Naive thymus-derived CD8-positive, alpha-beta T cell (primary cell): ENCODE measurements at regions not wholly inside any gene's neighbourhood (a gene's known extent, or its start where the extent isn't known, plus 50 kb on each side); places are given as distances from the start of the nearest gene placed in this dataset.

Experiments used
- ATAC-seq, 2 donors: fragments of 150-1000 bp; cut with Tn5 transposase in 1 of 2; sonication (Bioruptor Pico), chemical (Tn5 transposase) in 1 of 2; 1 replicate in 1 of 2; 2 replicates in 1 of 2; pipeline ENCODE4 v1.10.0; 2021; ENCODE audit warnings: mild to moderate bottlenecking in 2 of 2, moderate library complexity in 2 of 2
- POLR2A ChIA-PET: fragments of 350-600 bp; sonication (Branson Sonifier 250); formaldehyde crosslinking; loops from one replicate; lab custom pipeline; 2021; ENCODE audit warnings: antibody characterized with exemption; lab: Charles Lee
- DNase-seq, 10 donors: peaks; one replicate each; pipeline versions ENCODE4 v3.0.0 to v3.0.0-alpha.2; 2020 to 2022
- H3K27ac Mint-ChIP-seq, 10 donors: one replicate each; pipeline ENCODE4 v1.8.0; 2020 to 2022; ENCODE audit warnings: mild to moderate bottlenecking in 10 of 10, mixed read lengths in 10 of 10, moderate library complexity in 4 of 10, inconsistent platforms in 1 of 10
- H3K27me3 Mint-ChIP-seq, 5 donors: one replicate each; pipeline ENCODE4 v1.8.0; 2021 to 2022; ENCODE audit warnings: mixed read lengths in 5 of 5
- H3K36me3 Mint-ChIP-seq, 3 donors: one replicate each; pipeline ENCODE4 v1.8.0; 2020 to 2022; ENCODE audit warnings: mixed read lengths in 3 of 3, mild to moderate bottlenecking in 2 of 3, inconsistent platforms in 1 of 3
- H3K4me1 Mint-ChIP-seq, 4 donors: one replicate each; pipeline ENCODE4 v1.8.0; 2021 to 2022; ENCODE audit warnings: mixed read lengths in 4 of 4
- H3K4me3 Mint-ChIP-seq, 10 donors: one replicate each; pipeline ENCODE4 v1.8.0; 2020 to 2022; ENCODE audit warnings: mild to moderate bottlenecking in 10 of 10, mixed read lengths in 10 of 10, moderate library complexity in 6 of 10, inconsistent platforms in 1 of 10
- H3K9me3 Mint-ChIP-seq, 9 donors: one replicate each; pipeline ENCODE4 v1.8.0; 2020 to 2022; ENCODE audit warnings: mixed read lengths in 9 of 9, mild to moderate bottlenecking in 3 of 9, inconsistent platforms in 1 of 9, moderate library complexity in 1 of 9

- DNase-seq = no peak
- Mint-ChIP-seq H3K36me3 (no peaks in the 10 kb centered on the region), H3K4me1 (no peaks in the 10 kb centered on the region), H3K27me3 (peaks cover 0 to 3% (median 0%) of the 10 kb centered on the region in 5 donors), H3K27ac (no peak overlapping the region), H3K9me3 (peaks cover 0 to 12% (median 1%) of the 10 kb centered on the region in 9 donors), H3K4me3 (no peak overlapping the region)
- no peak for ATAC-seq
- POLR2A ChIA-PET = no interaction called here
Measured at GRCh38 chr7:41237956-41238355, 464.9 kb downstream of the INHBA start.

GRCh38 chr7:41232086-41232485 lies 470.8 kb downstream of the INHBA start:
- ATAC-seq (no peak), DNase-seq (no peak)
- Mint-ChIP-seq H3K4me3 (no peak overlapping the region), H3K27ac (no peak overlapping the region), H3K4me1 (no peaks in the 10 kb centered on the region), H3K36me3 (peaks cover 0 to 4% (median 0%) of the 10 kb centered on the region in 3 donors), H3K9me3 (peaks cover 0 to 40% (median 17%) of the 10 kb centered on the region in 9 donors), H3K27me3 (no peaks in the 10 kb centered on the region)
- POLR2A ChIA-PET = no interaction called here

GRCh38 chr7:41224063-41224763 lies 478.7 kb downstream of the INHBA start:
- POLR2A ChIA-PET = no interaction called here
- peaks cover 0 to 12% (median 0%) of the 10 kb centered on the region in 5 donors for H3K27me3 Mint-ChIP-seq
- H3K4me1 Mint-ChIP-seq = no peaks in the 10 kb centered on the region
- peaks cover 0 to 11% (median 5%) of the 10 kb centered on the region in 9 donors for H3K9me3 Mint-ChIP-seq
- no peak overlapping the region for H3K4me3 Mint-ChIP-seq
- no peaks in the 10 kb centered on the region for H3K36me3 Mint-ChIP-seq
- ATAC-seq (no peak), DNase-seq (no peak)
- no peak overlapping the region for H3K27ac Mint-ChIP-seq

- Mint-ChIP-seq H3K4me3 (no peak overlapping the region), H3K27ac (no peak overlapping the region), H3K36me3 (no peaks in the 10 kb centered on the region), H3K9me3 (peaks cover 0 to 3% (median 0%) of the 10 kb centered on the region in 9 donors), H3K4me1 (no peaks in the 10 kb centered on the region), H3K27me3 (peaks cover 0 to 12% (median 0%) of the 10 kb centered on the region in 5 donors)
- POLR2A ChIA-PET = no interaction called here
- ATAC-seq (no peak), DNase-seq (no peak)
Measured at GRCh38 chr7:41222746-41223145, 480.1 kb downstream of the INHBA start.

GRCh38 chr7:41220266-41220665 lies 482.6 kb downstream of the INHBA start:
- no peaks in the 10 kb centered on the region for H3K36me3 Mint-ChIP-seq
- peaks cover 0 to 12% (median 0%) of the 10 kb centered on the region in 5 donors for H3K27me3 Mint-ChIP-seq
- H3K4me3 Mint-ChIP-seq = no peak overlapping the region
- no peaks in the 10 kb centered on the region for H3K4me1 Mint-ChIP-seq
- peaks cover 0 to 3% (median 0%) of the 10 kb centered on the region in 9 donors for H3K9me3 Mint-ChIP-seq
- DNase-seq (no peak), ATAC-seq (no peak)
- H3K27ac Mint-ChIP-seq = no peak overlapping the region
- POLR2A ChIA-PET = no interaction called here

GRCh38 chr7:41219276-41219675 lies 483.6 kb downstream of the INHBA start:
- Mint-ChIP-seq H3K4me3 (no peak overlapping the region), H3K27me3 (peaks cover 0 to 12% (median 0%) of the 10 kb centered on the region in 5 donors), H3K36me3 (no peaks in the 10 kb centered on the region), H3K4me1 (no peaks in the 10 kb centered on the region), H3K9me3 (peaks cover 0 to 6% (median 0%) of the 10 kb centered on the region in 9 donors), H3K27ac (no peak overlapping the region)
- ATAC-seq = no peak
- no peak for DNase-seq
- POLR2A ChIA-PET = no interaction called here

GRCh38 chr7:41217306-41217705 lies 485.6 kb downstream of the INHBA start:
- H3K27ac Mint-ChIP-seq = no peak overlapping the region
- no peak for DNase-seq
- POLR2A ChIA-PET = no interaction called here
- peaks cover 0 to 6% (median 0%) of the 10 kb centered on the region in 9 donors for H3K9me3 Mint-ChIP-seq
- H3K36me3 Mint-ChIP-seq = no peaks in the 10 kb centered on the region
- H3K4me3 Mint-ChIP-seq = no peak overlapping the region
- H3K4me1 Mint-ChIP-seq = no peaks in the 10 kb centered on the region
- no peak for ATAC-seq
- H3K27me3 Mint-ChIP-seq = peaks cover 0 to 12% (median 0%) of the 10 kb centered on the region in 5 donors

- peaks cover 0 to 15% (median 2%) of the 10 kb centered on the region in 9 donors for H3K9me3 Mint-ChIP-seq
- no peaks in the 10 kb centered on the region for H3K36me3 Mint-ChIP-seq
- no peak for DNase-seq
- POLR2A ChIA-PET = no interaction called here
- no peak overlapping the region for H3K4me3 Mint-ChIP-seq
- no peak overlapping the region for H3K27ac Mint-ChIP-seq
- H3K27me3 Mint-ChIP-seq = no peaks in the 10 kb centered on the region
- H3K4me1 Mint-ChIP-seq = no peaks in the 10 kb centered on the region
- no peak for ATAC-seq
Measured at GRCh38 chr7:41207141-41207540, 495.7 kb downstream of the INHBA start.

- ATAC-seq = no peak
- H3K4me3 Mint-ChIP-seq = no peak overlapping the region
- peaks cover 0 to 11% (median 2%) of the 10 kb centered on the region in 9 donors for H3K9me3 Mint-ChIP-seq
- no peaks in the 10 kb centered on the region for H3K36me3 Mint-ChIP-seq
- POLR2A ChIA-PET = no interaction called here
- DNase-seq = no peak
- no peak overlapping the region for H3K27ac Mint-ChIP-seq
- H3K4me1 Mint-ChIP-seq = no peaks in the 10 kb centered on the region
- H3K27me3 Mint-ChIP-seq = no peaks in the 10 kb centered on the region
Measured at GRCh38 chr7:41206267-41206666, 496.6 kb downstream of the INHBA start.

- H3K36me3 Mint-ChIP-seq = no peaks in the 10 kb centered on the region
Measured at GRCh38 chr7:41205600-41205999, 497.3 kb downstream of the INHBA start.

GRCh38 chr7:41203542-41203941 lies 499.3 kb downstream of the INHBA start:
- Mint-ChIP-seq H3K36me3 (no peaks in the 10 kb centered on the region), H3K27ac (no peak overlapping the region), H3K4me1 (no peaks in the 10 kb centered on the region), H3K27me3 (no peaks in the 10 kb centered on the region), H3K9me3 (peaks cover 0 to 16% (median 3%) of the 10 kb centered on the region in 9 donors), H3K4me3 (no peak overlapping the region)
- DNase-seq (no peak), ATAC-seq (no peak)
- POLR2A ChIA-PET = no interaction called here

More at GRCh38 chr7:41205600-41205999, 497.3 kb downstream of the INHBA start:
- no peak overlapping the region for H3K4me3 Mint-ChIP-seq
- H3K27me3 Mint-ChIP-seq = no peaks in the 10 kb centered on the region
- no peak overlapping the region for H3K27ac Mint-ChIP-seq
- DNase-seq (no peak), ATAC-seq (no peak)
- H3K4me1 Mint-ChIP-seq = no peaks in the 10 kb centered on the region
- H3K9me3 Mint-ChIP-seq = peaks cover 0 to 11% (median 3%) of the 10 kb centered on the region in 9 donors
- POLR2A ChIA-PET = no interaction called here

- ATAC-seq = no peak
- no peaks in the 10 kb centered on the region for H3K27me3 Mint-ChIP-seq
- no peaks in the 10 kb centered on the region for H3K4me1 Mint-ChIP-seq
- H3K27ac Mint-ChIP-seq = no peak overlapping the region
- POLR2A ChIA-PET = no interaction called here
- H3K4me3 Mint-ChIP-seq = no peak overlapping the region
- no peak for DNase-seq
- H3K36me3 Mint-ChIP-seq = no peaks in the 10 kb centered on the region
- H3K9me3 Mint-ChIP-seq = peaks cover 0 to 7% (median 0%) of the 10 kb centered on the region in 9 donors
Measured at GRCh38 chr7:41201021-41201420, 501.9 kb downstream of the INHBA start.

GRCh38 chr7:41199136-41199535 lies 503.8 kb downstream of the INHBA start:
- POLR2A ChIA-PET = no interaction called here
- no peaks in the 10 kb centered on the region for H3K27me3 Mint-ChIP-seq
- H3K27ac Mint-ChIP-seq = no peak overlapping the region

GRCh38 chr7:41198502-41198901 lies 504.4 kb downstream of the INHBA start:
- no peak for DNase-seq
- no peak for ATAC-seq
- POLR2A ChIA-PET = no interaction called here

More at GRCh38 chr7:41199136-41199535, 503.8 kb downstream of the INHBA start:
- DNase-seq (no peak), ATAC-seq (no peak)
- Mint-ChIP-seq H3K36me3 (no peaks in the 10 kb centered on the region), H3K4me1 (no peaks in the 10 kb centered on the region), H3K4me3 (no peak overlapping the region), H3K9me3 (peaks cover 0 to 7% (median 0%) of the 10 kb centered on the region in 9 donors)

More at GRCh38 chr7:41198502-41198901, 504.4 kb downstream of the INHBA start:
- Mint-ChIP-seq H3K4me1 (no peaks in the 10 kb centered on the region), H3K27me3 (no peaks in the 10 kb centered on the region), H3K27ac (no peak overlapping the region), H3K36me3 (no peaks in the 10 kb centered on the region), H3K9me3 (peaks cover 0 to 7% (median 0%) of the 10 kb centered on the region in 9 donors), H3K4me3 (no peak overlapping the region)
